HG03025 (cell line): ENCODE measurements at regions not wholly inside any gene's neighbourhood (a gene's known extent, or its start where the extent isn't known, plus 50 kb on each side); places are given as distances from the start of the nearest gene placed in this dataset.
"Not testable (repeated sequence)": the region's sequence is repeated elsewhere in the genome, so short reads cannot be mapped to it uniquely, and the experiment has no call there.

ENCODE experiments used
- ATAC-seq: cut with Tn5 transposase; IDR thresholded peaks from one replicate; pipeline ENCODE4 v1.9.1; 2021; ENCODE audit warnings: mild to moderate bottlenecking, moderate library complexity; ENCODE audit not compliant: unreplicated experiment, low FRiP score

- no peak for ATAC-seq
Measured at GRCh38 chr14:50014809-50015430, 101.5 kb downstream of the VCPKMT start.

- no peak for ATAC-seq
Measured at GRCh38 chr14:50015716-50016115, 100.7 kb downstream of the VCPKMT start.

- no peak for ATAC-seq
Measured at GRCh38 chr14:50018201-50018932, 98.0 kb downstream of the VCPKMT start.

GRCh38 chr14:50018933-50019210 is 97.5 kb downstream of the VCPKMT start:
- ATAC-seq: no peak

GRCh38 chr14:50020184-50020583 is 96.2 kb downstream of the VCPKMT start:
- no peak for ATAC-seq

- no peak for ATAC-seq
Measured at GRCh38 chr14:50020799-50021198, 95.6 kb downstream of the VCPKMT start.

GRCh38 chr14:50021261-50022031 is 94.9 kb downstream of the VCPKMT start:
- ATAC-seq: no peak

DNA sequence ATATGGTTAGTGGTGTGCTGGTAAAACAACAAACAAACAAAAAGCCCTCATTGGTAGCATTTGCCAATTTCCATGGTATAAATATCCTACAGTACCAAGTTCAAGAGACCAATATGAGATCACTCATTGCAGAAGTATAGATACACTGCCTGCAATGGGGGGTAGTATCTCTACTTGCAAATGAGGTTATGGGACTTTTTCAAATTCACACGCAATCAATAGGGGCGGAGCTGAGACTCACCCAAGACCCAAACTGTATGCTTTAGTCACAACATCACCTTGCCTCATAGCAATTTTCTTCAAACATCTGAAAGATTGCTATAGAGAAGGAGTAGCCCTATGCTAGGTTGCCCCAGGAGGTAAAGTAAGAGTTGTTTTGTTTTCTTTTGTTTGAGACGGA is 93.7 kb downstream of the VCPKMT start:
- no peak for ATAC-seq

- no peak for ATAC-seq
Measured at GRCh38 chr14:50023671-50024490, 92.5 kb downstream of the VCPKMT start.

- no peak for ATAC-seq
Measured at GRCh38 chr14:50025073-50025472, 91.3 kb downstream of the VCPKMT start.

DNA sequence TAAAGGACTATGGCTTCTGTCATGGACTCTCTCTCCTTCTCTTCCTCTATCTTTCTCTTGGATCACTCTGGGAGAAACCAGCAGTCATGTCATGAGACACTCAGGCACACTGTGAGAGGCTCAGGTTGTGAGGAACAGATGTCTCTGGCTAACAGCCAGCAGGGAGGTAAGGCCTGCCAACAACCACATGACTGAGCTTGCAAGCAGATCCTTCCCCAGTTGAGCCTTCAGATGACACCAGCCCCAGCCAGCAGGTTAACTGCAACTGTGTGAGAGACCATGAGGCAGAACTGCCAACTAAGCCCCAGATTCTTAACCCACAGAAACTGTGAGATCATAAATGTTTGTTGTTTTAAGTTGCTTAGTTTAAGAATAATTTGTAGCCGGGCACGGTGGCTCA is 90.6 kb downstream of the VCPKMT start:
- no peak for ATAC-seq

DNA sequence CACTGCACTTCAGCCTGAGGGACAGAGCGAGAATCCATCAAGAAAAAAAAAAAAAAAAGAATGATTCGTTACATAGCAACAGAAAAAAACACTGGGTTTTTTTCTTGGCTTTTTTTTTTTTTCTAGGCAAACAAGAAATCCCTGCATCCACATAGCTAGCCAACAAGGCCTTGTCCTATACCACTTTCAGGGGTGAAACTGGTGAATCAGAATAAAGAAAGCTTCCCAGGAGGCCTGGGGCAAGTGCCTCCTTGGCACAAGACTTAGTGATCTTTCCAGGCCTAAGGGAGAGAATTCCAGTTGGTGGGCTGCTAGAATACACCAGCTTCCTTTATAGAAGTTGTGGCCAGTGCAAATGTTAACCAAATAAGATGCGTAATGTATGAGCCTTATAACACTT is 90.0 kb downstream of the VCPKMT start:
- ATAC-seq: no peak

- ATAC-seq: no peak
Measured at GRCh38 chr14:50027816-50028215, 88.6 kb downstream of the VCPKMT start.

DNA sequence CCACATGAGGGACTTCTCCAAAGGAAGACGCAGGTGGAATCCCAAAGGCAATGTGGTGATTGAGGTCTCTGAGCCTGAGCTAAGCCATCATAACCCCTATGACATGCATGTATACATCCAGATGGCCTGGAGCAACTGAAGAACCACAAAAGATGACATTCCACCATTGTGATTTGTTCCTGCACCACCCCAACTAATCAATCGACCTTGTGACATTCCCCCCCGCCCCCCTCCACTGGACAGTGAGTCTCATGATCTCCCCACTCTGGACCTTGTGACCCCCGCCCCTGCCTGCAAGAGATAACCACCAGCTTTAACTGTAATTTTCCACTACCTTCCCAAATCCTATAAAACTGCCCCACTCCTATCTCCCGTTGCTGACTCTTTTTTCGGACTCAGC is 87.9 kb downstream of the VCPKMT start:
- ATAC-seq: no peak

DNA sequence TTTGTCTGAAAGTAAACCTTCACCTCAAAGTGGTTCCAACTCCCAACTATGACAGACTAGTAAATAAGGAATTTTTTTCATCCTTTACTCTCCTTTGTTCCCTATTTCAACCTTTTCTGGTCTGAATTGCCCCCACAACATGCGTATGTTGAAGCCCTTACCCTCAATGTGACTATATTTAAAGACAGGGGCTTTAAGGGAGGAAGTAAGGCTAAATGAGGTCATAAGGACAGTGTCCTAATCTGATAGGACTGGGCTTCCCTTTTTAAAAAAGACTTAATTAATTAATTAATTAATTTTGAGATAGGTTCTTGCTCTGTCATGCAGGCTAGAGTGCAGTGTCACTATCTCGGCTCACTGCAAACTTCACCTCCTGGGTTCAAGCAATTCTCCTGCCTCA is 86.3 kb downstream of the VCPKMT start:
- ATAC-seq: no peak

DNA sequence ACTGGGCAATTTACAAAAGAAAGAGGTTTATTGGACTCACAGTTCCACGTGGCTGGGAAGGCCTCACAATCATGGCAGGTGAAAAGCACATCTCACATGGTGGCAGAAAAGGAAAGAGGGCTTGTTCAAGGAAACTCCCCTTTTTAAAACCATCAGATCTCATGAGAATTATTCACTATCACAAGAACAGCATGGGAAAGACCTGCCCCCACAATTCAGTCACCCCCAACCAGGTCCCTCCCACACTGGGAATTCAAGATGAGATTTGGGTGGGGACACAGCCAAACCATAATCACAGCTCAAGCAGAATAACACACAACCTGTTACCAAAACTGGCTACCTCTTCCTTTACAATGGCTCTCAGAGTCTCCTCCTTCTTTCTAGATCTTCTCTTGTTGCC is 85.5 kb downstream of the VCPKMT start:
- ATAC-seq: not testable (repeated sequence)

DNA sequence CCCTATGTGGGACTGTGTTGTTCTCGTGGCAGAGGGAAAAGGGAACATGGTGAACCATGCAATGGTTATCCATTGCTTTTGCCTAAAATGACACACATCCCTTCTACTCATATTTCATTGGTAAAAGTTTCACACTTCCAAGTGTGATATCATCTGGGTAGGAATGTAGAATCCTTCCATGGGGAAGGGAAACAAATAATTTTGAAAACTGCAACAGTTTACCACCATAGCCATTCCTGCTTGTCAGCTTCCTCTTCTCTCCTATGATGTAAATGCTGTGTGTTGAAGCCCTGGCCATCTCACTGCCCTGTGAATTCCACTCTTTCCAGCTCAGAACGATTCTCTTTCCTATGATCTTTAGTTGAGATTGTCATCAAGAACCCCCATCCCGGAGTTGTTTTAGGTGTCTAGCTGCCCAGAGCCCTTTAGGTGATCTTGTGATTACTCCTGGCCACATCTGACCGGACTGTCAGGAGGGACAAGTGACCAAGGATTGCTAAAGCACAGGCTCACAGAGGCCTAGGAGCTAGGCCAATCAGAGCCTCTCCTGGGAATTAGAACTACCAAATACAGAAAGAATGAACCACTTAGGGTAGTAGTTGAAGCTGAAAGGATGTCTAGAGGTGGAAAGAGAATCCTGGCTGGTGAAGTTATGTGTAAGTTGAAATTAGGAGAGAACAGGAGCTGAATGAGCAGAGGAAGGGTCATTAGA is 84.6 kb downstream of the VCPKMT start:
- no peak for ATAC-seq

DNA sequence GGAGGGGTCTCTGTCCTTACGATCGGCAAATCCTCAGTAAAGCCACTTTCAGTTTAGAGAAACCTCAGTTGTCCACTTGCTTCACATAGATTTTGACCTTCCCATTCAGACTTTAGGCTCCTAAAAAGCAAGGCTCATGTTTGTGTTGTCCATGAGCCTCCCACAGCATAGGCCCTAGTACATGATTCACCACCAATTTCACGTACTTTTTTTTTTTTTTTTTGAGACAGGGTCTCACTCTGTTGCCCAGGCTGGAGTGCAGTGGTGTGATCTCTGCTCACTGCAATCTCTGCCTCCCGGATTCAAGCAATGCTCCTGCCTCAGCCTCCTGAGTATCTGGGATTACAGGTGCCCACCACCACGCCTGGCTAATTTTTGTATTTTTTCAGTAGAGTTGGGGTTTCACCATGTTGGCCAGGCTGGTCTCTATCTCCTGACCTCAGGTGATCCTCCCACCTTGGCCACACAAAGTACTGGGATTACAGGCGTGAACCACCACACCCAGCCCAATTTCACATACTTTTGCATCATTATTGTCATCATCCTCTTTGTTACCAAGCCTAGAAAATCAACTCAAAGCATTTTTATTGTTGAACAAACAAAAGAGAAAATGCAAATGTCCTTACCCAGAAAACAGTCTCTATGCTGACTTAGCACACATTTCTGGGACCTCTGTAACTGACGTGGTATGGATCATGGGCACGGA is 83.8 kb downstream of the VCPKMT start:
- not testable (repeated sequence) for ATAC-seq

GRCh38 chr14:50035214-50035613 is 81.2 kb downstream of the VCPKMT start:
- ATAC-seq: no peak

GRCh38 chr14:50036211-50036610 is 80.2 kb downstream of the VCPKMT start:
- ATAC-seq: no peak
